HEK293 (cell line): ENCODE measurements at regions not wholly inside any gene's neighbourhood (a gene's known extent, or its start where the extent isn't known, plus 50 kb on each side); places are given as distances from the start of the nearest gene placed in this dataset.

Experiments used
- CTCF ChIA-PET: fragments of 350-600 bp; formaldehyde crosslinking; extraction: SDS; loops from one replicate; lab custom pipeline; 2021; ENCODE audit warnings: antibody characterized with exemption; lab: Yijun Ruan, JAX
- POLR2A ChIA-PET: fragments of 300-600 bp; formaldehyde crosslinking; extraction: SDS; loops from one replicate; lab custom pipeline; 2020; ENCODE audit warnings: antibody characterized with exemption, inconsistent platforms; lab: Yijun Ruan, JAX
- H3K27ac ChIP-seq: fragments of 200-500 bp; sonication (Bioruptor generic); 2 replicates; pipeline ENCODE4 v1.5.1; 2014; ENCODE audit warnings: low read depth, low read length, control low read depth, inconsistent platforms; ENCODE audit errors: extremely low read depth
- H3K36me3 ChIP-seq, 2 experiments: fragments of 200-500 bp in 1 of 2; sonication (Bioruptor generic) in 1 of 2; 1 replicate in 1 of 2; 2 replicates in 1 of 2; pipeline ENCODE4 v1.5.1; 2014 to 2017; ENCODE audit warnings: inconsistent platforms in 2 of 2, low read length in 2 of 2; ENCODE audit not compliant: control insufficient read depth in 2 of 2, insufficient read depth in 1 of 2
- H3K4me1 ChIP-seq: fragments of 200-500 bp; sonication (Bioruptor generic); 2 replicates; pipeline ENCODE4 v1.5.1; 2014; ENCODE audit warnings: mild to moderate bottlenecking, low read length, inconsistent platforms; ENCODE audit not compliant: control insufficient read depth, insufficient read depth
- H3K4me3 ChIP-seq: 2 replicates; pipeline ENCODE4 v1.5.1; 2011; ENCODE audit warnings: low read depth, mild to moderate bottlenecking, control low read depth, low read length, moderate library complexity
- H3K9me3 ChIP-seq: fragments of 200-500 bp; sonication (Bioruptor generic); 2 replicates; pipeline ENCODE4 v1.5.1; 2014; ENCODE audit warnings: low read depth, low read length, inconsistent platforms; ENCODE audit not compliant: control insufficient read depth, insufficient read depth
- ATF2 ChIP-seq: fragments of 450-650 bp; formaldehyde crosslinking; IDR thresholded peaks from 2 replicates; pipeline ENCODE4 v1.5.1; 2016; ENCODE audit warnings: missing biosample characterization, missing genetic modification characterization, low read depth
- BCL6B ChIP-seq: fragments of 450-650 bp; formaldehyde crosslinking; IDR thresholded peaks from 2 replicates; pipeline ENCODE4 v1.5.1; 2017; ENCODE audit warnings: missing biosample characterization, missing genetic modification characterization
- EGR2 ChIP-seq: fragments of 450-650 bp; formaldehyde crosslinking; IDR thresholded peaks from 2 replicates; pipeline ENCODE4 v1.5.1; 2016; ENCODE audit warnings: low read depth, missing biosample characterization, missing genetic modification characterization
- HOXA7 ChIP-seq: sonication (generic); formaldehyde crosslinking; IDR thresholded peaks from 2 replicates; pipeline ENCODE4 v1.8.1; 2022; ENCODE audit warnings: missing genetic modification reagents, borderline replicate concordance
- HOXC10 ChIP-seq: sonication (generic); formaldehyde crosslinking; IDR thresholded peaks from 2 replicates; pipeline ENCODE4 v1.8.1; 2023; ENCODE audit warnings: mild to moderate bottlenecking, missing genetic modification reagents
- MZF1 ChIP-seq: fragments of 450-650 bp; formaldehyde crosslinking; IDR thresholded peaks from 2 replicates; pipeline ENCODE4 v1.5.1; 2017; ENCODE audit warnings: missing biosample characterization, missing genetic modification characterization, borderline replicate concordance
- SALL2 ChIP-seq: fragments of 450-650 bp; formaldehyde crosslinking; IDR thresholded peaks from 2 replicates; pipeline ENCODE4 v1.5.0; 2017; ENCODE audit warnings: missing biosample characterization, mild to moderate bottlenecking, missing genetic modification characterization, borderline replicate concordance
- SCRT2 ChIP-seq: fragments of 450-650 bp; formaldehyde crosslinking; IDR thresholded peaks from 2 replicates; pipeline ENCODE4 v1.5.1; 2016; ENCODE audit warnings: missing biosample characterization, missing genetic modification characterization
- ZBTB21 ChIP-seq: fragments of 450-650 bp; formaldehyde crosslinking; IDR thresholded peaks from 2 replicates; pipeline ENCODE4 v1.5.1; 2017; ENCODE audit warnings: missing biosample characterization, missing genetic modification characterization
- ZBTB49 ChIP-seq: fragments of 450-650 bp; formaldehyde crosslinking; IDR thresholded peaks from 2 replicates; pipeline ENCODE4 v1.5.1; 2016; ENCODE audit warnings: missing biosample characterization, missing genetic modification characterization, low read depth
- ZFHX2 ChIP-seq: fragments of 450-650 bp; formaldehyde crosslinking; conservative IDR thresholded peaks from 2 replicates; pipeline ENCODE4 v1.5.1; 2016; ENCODE audit warnings: missing biosample characterization, missing genetic modification characterization
- ZNF169 ChIP-seq: fragments of 450-650 bp; formaldehyde crosslinking; IDR thresholded peaks from 2 replicates; pipeline ENCODE4 v1.5.1; 2016; ENCODE audit warnings: missing biosample characterization, missing genetic modification characterization
- ZNF274 ChIP-seq, 2 experiments: fragments of 200-500 bp in 1 of 2; fragments of 450-650 bp in 1 of 2; sonication (Bioruptor generic) in 1 of 2; formaldehyde crosslinking in 1 of 2; IDR thresholded peaks; 2 replicates each; pipeline versions ENCODE4 v1.5.1 to v1.6.1; 2014 to 2016; ENCODE audit warnings: borderline replicate concordance in 1 of 2, inconsistent platforms in 1 of 2, low read length in 1 of 2, missing biosample characterization in 1 of 2, missing genetic modification characterization in 1 of 2
- ZNF423 ChIP-seq: fragments of 450-650 bp; formaldehyde crosslinking; IDR thresholded peaks from 2 replicates; pipeline ENCODE4 v1.5.1; 2016; ENCODE audit warnings: missing biosample characterization, missing genetic modification characterization
- ZNF513 ChIP-seq: fragments of 450-650 bp; IDR thresholded peaks from 2 replicates; pipeline ENCODE4 v1.5.1; 2018; ENCODE audit warnings: missing biosample characterization, missing genetic modification characterization
- ZNF654 ChIP-seq: fragments of 450-650 bp; formaldehyde crosslinking; IDR thresholded peaks from 2 replicates; pipeline ENCODE4 v1.5.1; 2016; ENCODE audit warnings: low read depth, missing biosample characterization, missing genetic modification characterization
- ZNF658 ChIP-seq: fragments of 450-650 bp; formaldehyde crosslinking; IDR thresholded peaks from 2 replicates; pipeline ENCODE4; 2016; ENCODE audit warnings: missing biosample characterization, missing genetic modification characterization
- ZNF670 ChIP-seq: fragments of 450-650 bp; formaldehyde crosslinking; IDR thresholded peaks from 2 replicates; pipeline ENCODE4 v1.5.1; 2016; ENCODE audit warnings: missing biosample characterization, missing genetic modification characterization, low read depth
- ZNF843 ChIP-seq: fragments of 450-650 bp; formaldehyde crosslinking; IDR thresholded peaks from 2 replicates; pipeline ENCODE4 v1.5.1; 2016; ENCODE audit warnings: missing biosample characterization, missing genetic modification characterization
- ZSCAN16 ChIP-seq: fragments of 450-650 bp; formaldehyde crosslinking; IDR thresholded peaks from 2 replicates; pipeline ENCODE4 v1.5.1; 2016; ENCODE audit warnings: missing biosample characterization, missing genetic modification characterization
- TF ChIP-seq, protein P1 (sequence below): fragments of 450-650 bp; formaldehyde crosslinking; IDR thresholded peaks from 2 replicates; pipeline ENCODE4 v1.5.1; 2016; ENCODE audit warnings: missing biosample characterization, missing genetic modification characterization

DNA sequence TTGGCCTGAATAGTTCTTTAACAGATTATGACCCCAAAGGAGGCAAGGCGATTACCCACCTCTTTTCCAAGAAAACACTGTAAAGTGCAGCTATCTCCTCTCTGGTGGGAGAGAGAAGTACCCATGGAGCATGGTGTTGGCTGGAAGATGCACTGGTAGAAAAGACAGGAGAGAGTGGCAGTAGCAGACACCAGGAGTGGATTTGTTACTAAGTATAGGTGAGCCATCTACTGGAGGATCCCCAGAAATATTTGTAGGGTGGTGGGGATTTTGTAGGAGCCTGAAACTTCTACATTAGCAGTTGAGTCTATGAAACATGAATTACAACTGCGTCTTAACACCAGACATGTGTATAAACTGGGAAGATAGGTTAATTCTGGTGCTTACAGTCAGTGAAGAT lies 148.0 kb downstream of the SLC38A4 start:
- ChIA-PET CTCF (interaction anchor here (0.7 to 1.9 kb wide), 6 partner anchors 86 to 553 kb away, joined by 3 to 12 read pairs (median 5); no protein-coding TSS in a partner anchor), POLR2A (no interaction called here)
- Histone ChIP-seq H3K9me3 (no peaks in the 10 kb centered on the region), H3K27ac (no peak overlapping the region)
- TF ChIP-seq ZNF670 (tag by site-specific recombination) (no peak), HOXC10 (CRISPR knock-in tag) (no peak), MZF1 (tag by site-specific recombination) (peak; percentile 46; the same call in 1 of the 2 replicates), ZNF169 (tag by site-specific recombination) (0 out of 2 replicates have a peak, but pooled peaks have one; percentile 43), ZNF654 (tag by site-specific recombination) (peak; percentile 61)
- TF ChIP-seq, protein P1, sequence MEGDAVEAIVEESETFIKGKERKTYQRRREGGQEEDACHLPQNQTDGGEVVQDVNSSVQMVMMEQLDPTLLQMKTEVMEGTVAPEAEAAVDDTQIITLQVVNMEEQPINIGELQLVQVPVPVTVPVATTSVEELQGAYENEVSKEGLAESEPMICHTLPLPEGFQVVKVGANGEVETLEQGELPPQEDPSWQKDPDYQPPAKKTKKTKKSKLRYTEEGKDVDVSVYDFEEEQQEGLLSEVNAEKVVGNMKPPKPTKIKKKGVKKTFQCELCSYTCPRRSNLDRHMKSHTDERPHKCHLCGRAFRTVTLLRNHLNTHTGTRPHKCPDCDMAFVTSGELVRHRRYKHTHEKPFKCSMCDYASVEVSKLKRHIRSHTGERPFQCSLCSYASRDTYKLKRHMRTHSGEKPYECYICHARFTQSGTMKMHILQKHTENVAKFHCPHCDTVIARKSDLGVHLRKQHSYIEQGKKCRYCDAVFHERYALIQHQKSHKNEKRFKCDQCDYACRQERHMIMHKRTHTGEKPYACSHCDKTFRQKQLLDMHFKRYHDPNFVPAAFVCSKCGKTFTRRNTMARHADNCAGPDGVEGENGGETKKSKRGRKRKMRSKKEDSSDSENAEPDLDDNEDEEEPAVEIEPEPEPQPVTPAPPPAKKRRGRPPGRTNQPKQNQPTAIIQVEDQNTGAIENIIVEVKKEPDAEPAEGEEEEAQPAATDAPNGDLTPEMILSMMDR (tag by site-specific recombination) = peak; percentile 73
- TF ChIP-seq, all 188 proteins: peak for 4
- H3K36me3 ChIP-seq = no peaks in the 10 kb centered on the region
- no peaks in the 10 kb centered on the region for H3K4me1 ChIP-seq
- H3K4me3 ChIP-seq = no peak overlapping the region

DNA sequence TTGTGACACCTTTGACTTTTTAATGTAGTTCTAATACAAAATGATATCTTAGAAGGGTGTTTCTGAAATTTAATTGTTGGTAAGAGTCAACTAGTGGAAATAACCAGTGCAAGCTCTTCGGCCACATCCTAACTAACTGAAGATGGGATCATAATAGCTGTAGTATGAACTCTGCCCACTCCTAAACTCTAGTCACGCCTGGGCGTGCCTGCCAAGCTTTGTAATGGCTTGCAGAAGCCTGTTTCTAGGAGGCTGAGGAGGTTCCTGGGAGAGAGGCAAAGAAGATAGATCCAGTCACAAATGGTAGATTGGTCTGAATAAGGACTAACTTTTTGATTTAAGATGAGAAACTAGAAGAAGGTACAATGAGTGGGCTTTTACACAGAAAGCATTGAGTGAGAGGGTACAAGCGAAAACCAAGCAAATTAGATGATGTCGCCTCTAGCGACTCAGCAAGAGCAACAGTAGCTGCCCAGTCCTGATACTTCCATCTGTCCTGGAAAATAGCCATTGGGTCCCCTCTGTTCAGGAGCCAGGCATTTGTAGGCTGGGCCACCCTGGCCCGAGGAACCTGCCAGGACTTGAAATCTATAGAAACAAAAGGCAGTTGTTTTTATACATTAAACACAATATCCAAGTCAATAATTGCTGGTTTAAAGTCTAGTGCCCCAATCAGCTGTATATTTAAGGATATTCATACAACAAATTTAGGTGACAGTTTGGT lies 148.8 kb downstream of the SLC38A4 start:
- Histone ChIP-seq H3K27ac (no peak overlapping the region), H3K36me3 (no peaks in the 10 kb centered on the region), H3K4me3 (no peak overlapping the region), H3K4me1 (no peaks in the 10 kb centered on the region), H3K9me3 (no peaks in the 10 kb centered on the region)
- ChIA-PET POLR2A (no interaction called here), CTCF (interaction anchor here (0.6 to 2.8 kb wide), 13 partner anchors 87 to 914 kb away, joined by 3 to 12 read pairs (median 4); no protein-coding TSS in a partner anchor)
- 0 out of 2 replicates have a peak, but pooled peaks have one; percentile 20 for TF ChIP-seq SCRT2 (tag by site-specific recombination)
- TF ChIP-seq ATF2 (tag by site-specific recombination) = 0 out of 2 replicates have a peak, but pooled peaks have one; percentile 9
- no peak for TF ChIP-seq SALL2
- no peak for TF ChIP-seq ZSCAN16 (tag by site-specific recombination)
- TF ChIP-seq ZFHX2 (tag by site-specific recombination) = 0 out of 2 replicates have a peak, but pooled peaks have one; percentile 11

DNA sequence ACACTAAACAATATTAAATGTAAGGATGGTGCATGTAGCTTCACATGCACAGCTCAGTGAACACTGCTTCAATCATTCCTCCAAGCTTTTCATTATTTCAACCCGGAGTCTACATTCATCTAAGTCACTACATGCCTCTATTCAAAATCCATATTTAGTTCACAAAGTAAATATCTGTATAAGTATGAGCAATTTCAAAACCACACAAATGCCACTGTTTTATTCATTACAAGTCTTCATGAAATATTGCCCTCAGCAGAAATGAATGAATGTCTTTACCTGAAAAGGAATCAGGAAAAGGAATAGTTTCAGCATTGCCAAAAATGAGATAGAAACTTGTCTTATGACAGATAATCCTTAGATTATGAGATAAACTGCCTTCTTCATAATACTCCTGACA lies 149.4 kb downstream of the SLC38A4 start:
- ChIA-PET CTCF (interaction anchor here (0.6 to 2.8 kb wide), 11 partner anchors 8 to 914 kb away, joined by 3 to 12 read pairs (median 4); no protein-coding TSS in a partner anchor), POLR2A (no interaction called here)
- no peaks in the 10 kb centered on the region for H3K36me3 ChIP-seq
- no peak overlapping the region for H3K27ac ChIP-seq
- H3K9me3 ChIP-seq = no peaks in the 10 kb centered on the region
- H3K4me1 ChIP-seq = no peaks in the 10 kb centered on the region
- no peak overlapping the region for H3K4me3 ChIP-seq
- TF ChIP-seq ZBTB21 (tag by site-specific recombination) = no peak
- no peak for TF ChIP-seq HOXA7 (CRISPR knock-in tag)
- no peak for TF ChIP-seq ZNF423 (tag by site-specific recombination)
- no peak for TF ChIP-seq BCL6B (tag by site-specific recombination)
- TF ChIP-seq ZNF658 = no peak
- no peak for TF ChIP-seq ZNF513
- no peak for TF ChIP-seq SCRT2 (tag by site-specific recombination)
- no peak for TF ChIP-seq EGR2 (tag by site-specific recombination)
- no peak for TF ChIP-seq ZNF843 (tag by site-specific recombination)
- TF ChIP-seq ZNF274 (IDR thresholded peaks at IDR 0.05; ENCODE audit: low read length) = no peak
- TF ChIP-seq ZNF274 (tag by site-specific recombination; IDR thresholded peaks at IDR 0.05; ENCODE audit: borderline replicate concordance) = no peak
- TF ChIP-seq ZBTB49 (tag by site-specific recombination) = no peak
